ENCODE measurements at regions not wholly inside any gene's neighbourhood (a gene's known extent, or its start where the extent isn't known, plus 50 kb on each side); places are given as distances from the start of the nearest gene placed in this dataset.

DNA sequence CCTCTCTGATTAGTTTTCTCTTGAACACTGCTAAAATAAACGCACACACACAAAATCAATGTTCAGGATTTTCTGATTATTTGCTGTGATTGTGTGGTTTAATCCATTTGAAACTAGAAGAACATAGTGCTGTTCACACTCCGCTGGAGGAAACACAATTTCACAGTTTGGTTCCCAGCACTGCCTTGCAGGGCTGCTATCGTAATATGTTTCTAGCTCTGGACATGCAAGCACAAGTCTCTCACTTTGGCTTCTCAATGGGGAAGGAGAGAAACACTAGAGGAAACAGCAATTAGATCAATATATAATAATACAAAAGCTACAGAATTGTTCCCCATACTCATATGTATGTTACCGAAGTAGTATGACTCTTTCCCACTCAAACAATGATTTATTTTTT lies 299.5 kb downstream of the NSUN3 start (continued):
- TF ChIP-seq ZNF280B (CRISPR knock-in tag; IDR thresholded peaks at IDR 0.05) = no peak
- TF ChIP-seq EWSR1 (IDR thresholded peaks at IDR 0.05; ENCODE audit: borderline replicate concordance, low read depth, partially characterized antibody) = no peak
- no peak for TF ChIP-seq HNRNPUL1 (IDR thresholded peaks at IDR 0.05; ENCODE audit: low read length)
- no peak for TF ChIP-seq FOXK2 (conservative IDR thresholded peaks at IDR 0.05 in 1 of 2, IDR thresholded peaks at IDR 0.05 in 1 of 2; ENCODE audit: low read depth in 2 of 2)
- no peak for TF ChIP-seq FOXK1 (CRISPR knock-in tag; IDR thresholded peaks at IDR 0.05; ENCODE audit: borderline replicate concordance)
- TF ChIP-seq ZNF764 (CRISPR knock-in tag; IDR thresholded peaks at IDR 0.05; ENCODE audit: low read depth) = no peak
- TF ChIP-seq, protein P1, sequence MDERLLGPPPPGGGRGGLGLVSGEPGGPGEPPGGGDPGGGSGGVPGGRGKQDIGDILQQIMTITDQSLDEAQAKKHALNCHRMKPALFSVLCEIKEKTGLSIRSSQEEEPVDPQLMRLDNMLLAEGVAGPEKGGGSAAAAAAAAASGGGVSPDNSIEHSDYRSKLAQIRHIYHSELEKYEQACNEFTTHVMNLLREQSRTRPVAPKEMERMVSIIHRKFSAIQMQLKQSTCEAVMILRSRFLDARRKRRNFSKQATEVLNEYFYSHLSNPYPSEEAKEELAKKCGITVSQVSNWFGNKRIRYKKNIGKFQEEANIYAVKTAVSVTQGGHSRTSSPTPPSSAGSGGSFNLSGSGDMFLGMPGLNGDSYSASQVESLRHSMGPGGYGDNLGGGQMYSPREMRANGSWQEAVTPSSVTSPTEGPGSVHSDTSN (CRISPR knock-in tag; IDR thresholded peaks at IDR 0.05; ENCODE audit: low read depth) = no peak
- TF ChIP-seq, protein P1 (tag; conservative IDR thresholded peaks at IDR 0.05; ENCODE audit: low read depth) = no peak
- TF ChIP-seq VEZF1 (CRISPR knock-in tag; IDR thresholded peaks at IDR 0.05) = no peak
- no peak for TF ChIP-seq CBX2 (IDR thresholded peaks at IDR 0.05; ENCODE audit: insufficient read depth, low read length, poor library complexity, severe bottlenecking)
- TF ChIP-seq ERF (CRISPR knock-in tag; IDR thresholded peaks at IDR 0.05) = no peak
- no peak for TF ChIP-seq HDAC6 (IDR thresholded peaks at IDR 0.05; ENCODE audit: low read depth, low read length)
- no peak for TF ChIP-seq CSDE1 (IDR thresholded peaks at IDR 0.05)
- TF ChIP-seq ZNF174 (CRISPR knock-in tag; IDR thresholded peaks at IDR 0.05) = no peak
- no peak for TF ChIP-seq HEY1 (CRISPR knock-in tag; IDR thresholded peaks at IDR 0.05; ENCODE audit: borderline replicate concordance)
- no peak for TF ChIP-seq ZNF766 (CRISPR knock-in tag; conservative IDR thresholded peaks at IDR 0.05)
- TF ChIP-seq MYNN (IDR thresholded peaks at IDR 0.05) = no peak
- no peak for TF ChIP-seq MYNN (CRISPR knock-in tag; IDR thresholded peaks at IDR 0.05)
- TF ChIP-seq, protein P2, sequence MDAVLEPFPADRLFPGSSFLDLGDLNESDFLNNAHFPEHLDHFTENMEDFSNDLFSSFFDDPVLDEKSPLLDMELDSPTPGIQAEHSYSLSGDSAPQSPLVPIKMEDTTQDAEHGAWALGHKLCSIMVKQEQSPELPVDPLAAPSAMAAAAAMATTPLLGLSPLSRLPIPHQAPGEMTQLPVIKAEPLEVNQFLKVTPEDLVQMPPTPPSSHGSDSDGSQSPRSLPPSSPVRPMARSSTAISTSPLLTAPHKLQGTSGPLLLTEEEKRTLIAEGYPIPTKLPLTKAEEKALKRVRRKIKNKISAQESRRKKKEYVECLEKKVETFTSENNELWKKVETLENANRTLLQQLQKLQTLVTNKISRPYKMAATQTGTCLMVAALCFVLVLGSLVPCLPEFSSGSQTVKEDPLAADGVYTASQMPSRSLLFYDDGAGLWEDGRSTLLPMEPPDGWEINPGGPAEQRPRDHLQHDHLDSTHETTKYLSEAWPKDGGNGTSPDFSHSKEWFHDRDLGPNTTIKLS (IDR thresholded peaks at IDR 0.05; ENCODE audit: borderline replicate concordance, low read depth) = no peak

All from K562 (cell line).